Spleen (tissue), 11 donors: ENCODE measurements at regions not wholly inside any gene's neighbourhood (a gene's known extent, or its start where the extent isn't known, plus 50 kb on each side); places are given as distances from the start of the nearest gene placed in this dataset.

Source experiments
- DNase-seq: peaks from one replicate; pipeline ENCODE4 v3.0.0-alpha.2; 2020
- H3K27ac ChIP-seq, 8 donors: fragments of 200-600 bp; sonication (generic) in 7 of 8; 1 replicate in 4 of 8; 2 replicates in 4 of 8; pipeline versions ENCODE4 v1.5.0 to v1.8.0; 2016 to 2021; ENCODE audit warnings: inconsistent platforms in 4 of 8, mild to moderate bottlenecking in 4 of 8, moderate library complexity in 1 of 8
- H3K27me3 ChIP-seq, 7 donors: fragments of 200-600 bp; sonication (generic) in 6 of 7; replicated peaks in 1 of 7; 1 replicate in 4 of 7; 2 replicates in 3 of 7; pipeline versions ENCODE4 v1.5.0 to v1.8.0; 2016 to 2021; ENCODE audit warnings: inconsistent platforms in 3 of 7, mild to moderate bottlenecking in 1 of 7
- H3K36me3 ChIP-seq, 6 donors: fragments of 200-600 bp; sonication (generic) in 5 of 6; 1 replicate in 4 of 6; 2 replicates in 2 of 6; pipeline versions ENCODE4 v1.5.0 to v1.8.0; 2016 to 2021; ENCODE audit warnings: inconsistent platforms in 2 of 6
- H3K4me1 ChIP-seq, 6 donors: fragments of 200-600 bp; sonication (generic) in 5 of 6; 1 replicate in 3 of 6; 2 replicates in 3 of 6; pipeline versions ENCODE4 v1.5.0 to v1.8.0; 2016 to 2021; ENCODE audit warnings: inconsistent platforms in 3 of 6
- H3K4me3 ChIP-seq, 8 donors: fragments of 200-600 bp; sonication (generic) in 7 of 8; 1 replicate in 4 of 8; 2 replicates in 4 of 8; pipeline versions ENCODE4 v1.5.0 to v1.8.0; 2016 to 2021; ENCODE audit warnings: inconsistent platforms in 4 of 8, mild to moderate bottlenecking in 4 of 8, moderate library complexity in 2 of 8
- H3K9me3 ChIP-seq, 8 donors: fragments of 200-600 bp; sonication (generic) in 7 of 8; 1 replicate in 4 of 8; 2 replicates in 4 of 8; pipeline versions ENCODE4 v1.5.0 to v1.8.0; 2016 to 2021; ENCODE audit warnings: inconsistent platforms in 4 of 8
- POLR2A ChIP-seq, 3 donors: fragments of 450-650 bp; IDR thresholded peaks; one replicate each; pipeline ENCODE4 v1.5.1; 2017; ENCODE audit warnings: antibody characterized with exemption in 3 of 3, mild to moderate bottlenecking in 1 of 3
- POLR2AphosphoS5 ChIP-seq, 3 donors: sonication (generic); formaldehyde crosslinking; IDR thresholded peaks; one replicate each; pipeline ENCODE4 v1.5.1; 2017; ENCODE audit warnings: antibody characterized with exemption in 3 of 3
- WGBS, 5 donors: extraction: QIAGEN DNeasy Blood & Tissue Kit in 3 of 5; methylation state at CpG; one replicate each; pipeline versions ENCODE4 v1.1.5 to v1.1.7; 2013 to 2018; 5-methylcytosine and 5-hydroxymethylcytosine counted together
- intact Hi-C: fragments of 100-400 bp; cut with DNase I; formaldehyde crosslinking; loops from one replicate; pipeline ENCODE4 v1.15.0; 2023; ENCODE audit warnings: low total_unique reads
- TF ChIP-seq, protein P1 (sequence below), 11 experiments: fragments of 200-600 bp in 7 of 11; fragments of 450-650 bp in 4 of 11; sonication (generic) in 4 of 11; IDR thresholded peaks in 8 of 11; conservative IDR thresholded peaks in 3 of 11; 1 replicate in 7 of 11; 2 replicates in 4 of 11; pipeline versions ENCODE4 v1.4.0 to v1.8.0; 2016 to 2021; ENCODE audit warnings: antibody characterized with exemption in 11 of 11, inconsistent platforms in 4 of 11, mild to moderate bottlenecking in 1 of 11
- donor health status: healthy with polysubstance abuse.
- donor health status: DM: no; HTN: no; CAD: no; lungs with moderate emphysema.
- donor health status: DM: no; HTN: no; CAD: no.
- donor health status: Bipolar disorder and iron deficiency.
- donor health status: healthy.
- donor health status: DM: no; HTN: no; CAD: no.
- donor health status: DM: yes; HTN: yes; CAD: no.

GRCh38 chr7:81206667-81207360 is 288.0 kb upstream of the SEMA3C start:
- H3K36me3 ChIP-seq = no peaks in the 10 kb centered on the region
- no peak for TF ChIP-seq POLR2A (IDR thresholded peaks at IDR 0.05)
- TF ChIP-seq, protein P1, sequence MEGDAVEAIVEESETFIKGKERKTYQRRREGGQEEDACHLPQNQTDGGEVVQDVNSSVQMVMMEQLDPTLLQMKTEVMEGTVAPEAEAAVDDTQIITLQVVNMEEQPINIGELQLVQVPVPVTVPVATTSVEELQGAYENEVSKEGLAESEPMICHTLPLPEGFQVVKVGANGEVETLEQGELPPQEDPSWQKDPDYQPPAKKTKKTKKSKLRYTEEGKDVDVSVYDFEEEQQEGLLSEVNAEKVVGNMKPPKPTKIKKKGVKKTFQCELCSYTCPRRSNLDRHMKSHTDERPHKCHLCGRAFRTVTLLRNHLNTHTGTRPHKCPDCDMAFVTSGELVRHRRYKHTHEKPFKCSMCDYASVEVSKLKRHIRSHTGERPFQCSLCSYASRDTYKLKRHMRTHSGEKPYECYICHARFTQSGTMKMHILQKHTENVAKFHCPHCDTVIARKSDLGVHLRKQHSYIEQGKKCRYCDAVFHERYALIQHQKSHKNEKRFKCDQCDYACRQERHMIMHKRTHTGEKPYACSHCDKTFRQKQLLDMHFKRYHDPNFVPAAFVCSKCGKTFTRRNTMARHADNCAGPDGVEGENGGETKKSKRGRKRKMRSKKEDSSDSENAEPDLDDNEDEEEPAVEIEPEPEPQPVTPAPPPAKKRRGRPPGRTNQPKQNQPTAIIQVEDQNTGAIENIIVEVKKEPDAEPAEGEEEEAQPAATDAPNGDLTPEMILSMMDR (IDR thresholded peaks at IDR 0.05 in 8 of 11, conservative IDR thresholded peaks at IDR 0.05 in 3 of 11) = no peak
- TF ChIP-seq POLR2AphosphoS5 (IDR thresholded peaks at IDR 0.05) = no peak
- intact Hi-C loops = no loop called here
- no peak overlapping the region for H3K27ac ChIP-seq
- no peaks in the 10 kb centered on the region for H3K27me3 ChIP-seq
- H3K9me3 ChIP-seq = no peaks in the 10 kb centered on the region
- H3K4me1 ChIP-seq = peaks cover 0 to 5% (median 0%) of the 10 kb centered on the region in 6 donors
- DNase-seq = no peak
- H3K4me3 ChIP-seq = no peak overlapping the region
- WGBS, 5 donors = 70 to 75% (median 72%) methylated on average over 2 of the region's 2 CpGs

- Histone ChIP-seq H3K36me3 (no peaks in the 10 kb centered on the region), H3K9me3 (peaks cover 0 to under 1% (median 0%) of the 10 kb centered on the region in 8 donors), H3K4me1 (no peaks in the 10 kb centered on the region), H3K4me3 (no peak overlapping the region), H3K27ac (no peak overlapping the region), H3K27me3 (no peaks in the 10 kb centered on the region)
- no peak for DNase-seq
- TF ChIP-seq POLR2A (IDR thresholded peaks at IDR 0.05) = no peak
- TF ChIP-seq POLR2AphosphoS5 (IDR thresholded peaks at IDR 0.05) = no peak
- TF ChIP-seq, protein P1 (IDR thresholded peaks at IDR 0.05 in 8 of 11, conservative IDR thresholded peaks at IDR 0.05 in 3 of 11) = no peak
- intact Hi-C loops = no loop called here
- WGBS, 5 donors = 78 to 92% (median 82%) methylated on average over 3 of the region's 3 CpGs
These were observed 287.4 kb upstream of the SEMA3C start for GRCh38 chr7:81206217-81206616.

- WGBS, 5 donors = 79 to 91% (median 88%) methylated on average over 5 of the region's 5 CpGs
- Histone ChIP-seq H3K27ac (no peak overlapping the region), H3K27me3 (no peaks in the 10 kb centered on the region), H3K9me3 (peaks cover 0 to 5% (median 0%) of the 10 kb centered on the region in 8 donors), H3K4me1 (no peaks in the 10 kb centered on the region), H3K4me3 (no peak overlapping the region), H3K36me3 (no peaks in the 10 kb centered on the region)
- intact Hi-C loops = no loop called here
- TF ChIP-seq, protein P1 (IDR thresholded peaks at IDR 0.05 in 8 of 11, conservative IDR thresholded peaks at IDR 0.05 in 3 of 11) = no peak
- TF ChIP-seq POLR2AphosphoS5 (IDR thresholded peaks at IDR 0.05) = no peak
- TF ChIP-seq POLR2A (IDR thresholded peaks at IDR 0.05) = no peak
- DNase-seq = no peak
These were observed 282.3 kb upstream of the SEMA3C start for GRCh38 chr7:81201188-81201587.

DNA sequence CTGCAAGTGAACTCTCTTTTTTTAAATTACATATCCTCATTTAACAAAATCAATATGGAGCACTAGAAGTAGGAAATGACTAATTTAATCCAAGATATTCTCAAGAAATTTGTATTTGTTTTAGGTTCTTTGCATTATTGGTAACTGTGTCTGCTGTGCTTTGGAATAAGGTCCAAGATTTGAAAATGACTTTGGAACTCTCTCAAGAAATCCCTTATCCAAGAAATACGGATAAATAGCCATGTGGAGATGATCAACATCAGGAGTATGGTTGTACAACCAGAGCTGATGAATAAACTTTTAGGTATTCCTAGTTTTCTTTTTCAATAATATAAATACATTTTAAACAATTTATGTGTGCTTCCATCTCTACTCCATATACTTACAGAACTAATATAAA is 279.9 kb upstream of the SEMA3C start:
- Histone ChIP-seq H3K36me3 (no peaks in the 10 kb centered on the region), H3K27me3 (no peaks in the 10 kb centered on the region), H3K27ac (no peak overlapping the region), H3K4me3 (no peak overlapping the region), H3K4me1 (no peaks in the 10 kb centered on the region), H3K9me3 (peaks cover 0 to 5% (median 0%) of the 10 kb centered on the region in 8 donors)
- 37 to 90% (median 67%) methylated on average over 1 of the region's 1 CpG for WGBS, 5 donors
- intact Hi-C loops = no loop called here
- no peak for DNase-seq
- TF ChIP-seq POLR2AphosphoS5 (IDR thresholded peaks at IDR 0.05) (no peak), POLR2A (IDR thresholded peaks at IDR 0.05) (no peak)
- TF ChIP-seq, protein P1 (IDR thresholded peaks at IDR 0.05 in 8 of 11, conservative IDR thresholded peaks at IDR 0.05 in 3 of 11) = no peak
